Esophagus mucosa (tissue), 1 donor: ENCODE measurements at regions not wholly inside any gene's neighbourhood (a gene's known extent, or its start where the extent isn't known, plus 50 kb on each side); places are given as distances from the start of the nearest gene placed in this dataset.

Experiments used
- ATAC-seq: fragments of 200-7000 bp; cut with Tn5 transposase; one replicate; pipeline ENCODE4 v1.9.1; 2020
- donor health status: DM: yes; HTN: yes; CAD: no.

- ATAC-seq = no peak
Observed at GRCh38 chr12:25830456-25830855, 128.0 kb upstream of the RASSF8 start.

- no peak for ATAC-seq
Observed at GRCh38 chr12:25833657-25834056, 124.8 kb upstream of the RASSF8 start.

DNA sequence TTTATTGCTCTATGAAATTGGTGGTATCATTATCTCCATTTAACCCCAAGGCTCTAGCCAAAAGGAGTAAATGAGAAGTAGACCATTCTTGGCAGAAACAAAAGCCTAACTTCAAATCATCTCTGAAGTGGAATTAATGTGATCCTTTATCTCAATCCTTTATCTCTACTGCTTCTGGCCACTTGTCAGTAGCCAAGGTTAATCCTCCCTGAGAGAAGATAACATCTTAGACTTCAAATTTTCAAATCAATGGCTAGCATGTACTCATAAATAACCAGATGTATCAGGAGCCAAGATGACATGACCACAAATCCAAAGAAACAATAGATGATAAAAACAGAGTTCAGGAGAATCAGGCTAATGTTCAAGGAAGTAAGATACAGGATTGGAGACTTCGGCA lies 123.1 kb upstream of the RASSF8 start:
- no peak for ATAC-seq

DNA sequence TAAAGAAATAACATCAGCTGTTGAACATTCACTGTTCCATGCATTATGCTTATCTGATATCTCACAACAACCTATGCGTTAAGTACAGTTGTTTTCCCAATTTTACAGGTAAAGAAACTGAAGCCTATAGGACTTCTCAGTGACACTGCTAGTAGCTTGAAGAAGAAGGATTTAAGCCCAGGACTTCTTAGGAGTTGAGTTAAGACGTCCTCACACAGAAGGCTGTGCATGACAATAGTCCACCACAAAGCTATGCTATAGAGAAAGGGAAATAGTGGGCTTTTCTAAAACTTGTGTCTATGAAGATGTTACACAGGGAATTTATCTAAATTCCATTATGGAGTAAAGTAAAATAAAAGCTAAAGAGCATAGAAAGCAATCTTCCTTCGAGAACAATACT lies 120.5 kb upstream of the RASSF8 start:
- no peak for ATAC-seq

DNA sequence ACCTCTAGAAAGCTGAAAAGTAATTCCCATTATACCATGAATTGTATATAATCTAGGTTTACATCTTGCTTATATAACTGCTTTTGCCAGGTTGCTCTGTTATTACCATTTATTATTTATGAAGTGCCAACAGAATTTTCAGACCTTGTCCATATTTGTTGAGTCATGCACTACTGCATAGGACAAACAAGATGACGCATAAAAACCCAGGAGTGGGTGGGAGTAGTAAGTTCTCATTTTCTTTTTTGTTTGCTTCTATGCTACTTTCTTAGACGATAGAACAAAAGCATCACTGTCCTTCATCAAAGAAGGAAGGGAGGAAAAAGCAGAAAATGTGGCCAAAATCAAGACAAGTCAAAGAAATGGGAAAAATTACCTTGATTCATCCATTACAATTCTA lies 119.0 kb upstream of the RASSF8 start:
- ATAC-seq = no peak

- ATAC-seq = no peak
Observed at GRCh38 chr12:25840678-25841465, 117.6 kb upstream of the RASSF8 start.

- no peak for ATAC-seq
Observed at GRCh38 chr12:25842254-25842653, 116.2 kb upstream of the RASSF8 start.

GRCh38 chr12:25843976-25844375 lies 114.5 kb upstream of the RASSF8 start:
- ATAC-seq = no peak

DNA sequence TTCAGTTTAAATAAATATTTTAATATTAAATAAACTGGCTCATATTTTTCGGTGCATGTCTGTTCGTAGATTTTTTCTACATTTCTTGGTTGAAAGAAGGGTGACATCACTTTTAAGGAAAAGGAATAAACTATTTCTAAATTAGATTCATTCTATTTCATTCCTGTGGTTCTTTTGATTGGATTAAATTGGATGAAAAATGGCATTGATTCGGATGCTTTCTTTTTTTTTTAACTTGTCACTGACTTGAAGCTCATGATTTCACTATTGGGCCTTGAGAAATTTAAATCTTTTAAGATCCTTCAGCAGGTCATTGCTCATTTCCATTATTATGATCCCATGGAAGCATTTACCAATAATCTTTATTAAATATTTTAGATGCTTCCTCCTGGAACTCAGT lies 113.1 kb upstream of the RASSF8 start:
- ATAC-seq = no peak

DNA sequence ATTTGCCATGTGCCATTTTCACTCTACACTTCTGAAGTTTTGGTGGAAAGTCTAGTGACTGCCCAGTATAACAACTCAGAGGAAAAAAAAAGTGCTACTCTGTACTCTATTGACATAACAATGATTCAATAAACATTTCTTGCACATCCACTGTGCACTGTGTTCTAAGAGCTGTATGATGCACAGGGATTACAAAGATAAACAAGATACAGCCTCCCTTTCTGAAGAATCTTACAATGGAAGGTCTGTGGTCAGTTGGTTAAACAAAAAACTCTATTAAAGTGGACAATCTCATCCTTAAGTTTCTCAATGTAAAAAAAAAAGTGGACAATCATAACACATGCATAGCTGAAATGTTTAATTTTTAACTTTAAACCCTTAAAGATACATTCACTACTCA lies 105.7 kb upstream of the RASSF8 start:
- no peak for ATAC-seq

DNA sequence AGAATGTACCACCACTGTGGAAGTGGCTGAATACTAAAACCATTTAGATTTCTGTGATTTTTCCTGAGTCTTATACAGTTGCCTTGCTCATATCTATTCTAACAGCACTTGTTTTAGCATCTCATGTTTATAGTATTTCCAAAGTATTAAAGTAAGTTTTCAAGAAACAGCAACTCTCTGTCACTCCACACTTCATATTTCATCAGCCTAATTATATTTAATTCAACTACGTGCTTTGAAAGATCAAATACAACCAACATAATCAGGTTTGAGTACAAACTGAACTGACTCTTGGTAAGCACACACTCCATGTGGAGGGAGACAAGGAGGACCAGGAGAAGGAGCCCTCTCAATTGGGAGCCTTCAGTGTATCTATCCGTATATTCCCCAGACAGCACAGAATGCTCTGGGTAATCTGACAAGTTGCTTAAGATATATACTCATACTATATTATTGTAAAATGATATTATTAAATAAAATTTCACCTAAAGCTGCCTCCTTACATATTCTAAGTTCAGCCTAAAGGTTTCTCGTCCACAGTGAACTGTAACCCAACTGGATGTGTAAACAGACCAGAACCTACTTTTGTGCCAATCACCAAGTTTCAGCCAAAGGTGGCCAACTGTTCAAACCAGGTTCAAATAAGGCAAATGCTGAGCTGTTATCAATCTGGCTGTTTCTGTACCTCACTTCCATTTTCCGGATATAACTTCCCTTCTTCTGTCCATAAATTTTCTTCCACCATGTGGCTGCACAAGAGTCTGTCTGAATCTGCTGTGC lies 105.0 kb upstream of the RASSF8 start:
- ATAC-seq = no peak

DNA sequence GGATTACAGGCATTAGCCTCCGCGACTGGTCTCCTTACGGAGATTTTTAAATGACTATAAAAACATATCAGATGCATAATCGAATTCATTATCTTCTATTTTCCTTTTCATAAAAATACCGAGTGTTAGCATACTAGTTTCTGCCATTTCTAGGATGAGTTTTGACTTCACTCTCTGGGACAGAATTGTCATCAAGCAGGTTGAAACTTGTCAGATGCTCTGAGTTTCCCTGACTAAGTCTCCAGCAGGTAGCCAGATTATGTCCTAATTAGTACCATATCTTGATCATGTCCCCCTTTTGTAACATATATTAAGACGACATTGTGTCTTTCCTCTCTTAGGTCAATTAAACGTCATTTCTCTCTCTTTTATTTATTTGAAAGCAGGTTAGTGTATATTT lies 103.5 kb upstream of the RASSF8 start:
- ATAC-seq = no peak

GRCh38 chr12:25855716-25856115 lies 102.8 kb upstream of the RASSF8 start:
- ATAC-seq = no peak

GRCh38 chr12:25859976-25860375 lies 98.5 kb upstream of the RASSF8 start:
- ATAC-seq = no peak

GRCh38 chr12:25861226-25861625 lies 97.3 kb upstream of the RASSF8 start:
- no peak for ATAC-seq

DNA sequence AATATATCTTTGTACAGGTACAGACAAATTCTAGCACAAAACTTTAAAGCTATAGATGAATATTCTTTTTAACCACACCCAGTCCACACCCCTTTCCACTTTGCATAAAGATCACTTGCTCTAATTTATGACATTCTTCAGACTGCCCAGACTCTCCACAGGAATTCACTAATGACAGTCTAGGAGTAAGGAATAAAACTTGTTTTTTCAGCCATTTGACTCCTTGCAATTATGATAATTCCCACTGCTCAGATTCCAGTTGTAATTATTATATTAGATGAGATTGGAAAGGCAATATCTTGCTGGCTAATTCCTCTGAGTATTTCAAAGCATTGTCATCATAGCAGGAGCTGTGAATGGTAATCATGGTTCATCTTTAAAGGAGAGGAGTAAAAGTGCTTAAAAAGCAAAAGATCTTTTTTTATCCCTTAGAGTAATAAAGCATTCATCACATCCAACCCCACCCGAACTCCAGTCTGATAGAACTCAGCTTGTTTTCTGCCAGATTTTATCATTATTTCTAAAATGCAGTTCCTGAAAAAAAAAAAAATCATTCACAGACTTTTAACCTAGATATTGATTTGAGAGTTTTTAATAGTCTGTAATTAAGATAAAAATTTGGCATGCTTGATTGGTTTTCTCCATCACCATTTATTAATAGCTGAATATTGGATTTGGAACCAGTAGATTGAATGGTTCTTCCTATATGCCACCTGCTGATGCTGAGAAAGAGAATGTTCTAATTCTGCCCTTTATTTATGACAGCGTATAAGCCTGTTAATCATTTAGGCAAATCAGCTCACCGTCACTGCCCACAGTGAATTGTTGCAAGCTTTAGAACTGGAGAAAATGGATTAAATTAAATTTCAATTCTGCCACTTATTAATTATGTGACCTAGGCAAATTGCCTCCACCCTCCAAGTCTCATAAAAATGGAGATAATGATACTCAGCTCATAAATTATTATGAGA lies 93.9 kb upstream of the RASSF8 start:
- no peak for ATAC-seq

DNA sequence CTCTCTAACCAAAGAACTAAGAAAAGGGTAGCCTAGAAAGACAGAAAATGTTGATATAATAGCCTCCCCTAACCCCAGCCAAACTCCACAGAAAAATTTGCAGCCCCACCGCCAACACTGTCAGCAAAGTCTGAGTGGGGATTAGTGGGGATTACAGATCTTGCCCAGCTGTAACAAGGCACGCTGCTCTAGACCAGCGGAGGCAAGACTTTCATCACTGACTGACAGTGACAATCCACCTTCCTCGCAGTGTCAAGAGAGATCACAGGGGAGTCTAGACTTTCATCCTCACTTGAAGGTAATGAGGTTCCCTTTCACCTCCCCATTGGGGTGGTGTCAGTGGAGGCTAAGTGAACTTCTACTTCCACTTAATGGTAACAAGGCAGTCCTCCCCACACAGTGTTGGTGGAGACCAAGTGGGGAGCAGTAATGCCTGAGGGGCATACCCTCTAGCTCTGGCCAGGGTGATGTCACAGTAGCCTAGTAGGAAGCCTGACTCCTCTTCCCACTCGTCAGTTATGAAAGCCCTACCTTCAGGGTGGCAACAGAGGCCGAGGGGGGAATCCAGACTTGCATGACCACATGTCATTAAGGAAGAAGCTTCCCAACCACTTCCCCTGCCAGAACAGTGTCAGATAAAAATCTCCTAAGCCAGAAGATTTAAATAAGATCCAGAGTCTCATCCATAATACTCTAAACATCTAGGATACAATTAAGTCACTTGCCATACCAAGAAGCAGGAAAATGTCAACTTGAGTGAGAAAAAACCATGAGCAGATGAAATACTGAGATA lies 91.7 kb upstream of the RASSF8 start:
- no peak for ATAC-seq

- ATAC-seq = no peak
Observed at GRCh38 chr12:25868193-25868592, 90.3 kb upstream of the RASSF8 start.

DNA sequence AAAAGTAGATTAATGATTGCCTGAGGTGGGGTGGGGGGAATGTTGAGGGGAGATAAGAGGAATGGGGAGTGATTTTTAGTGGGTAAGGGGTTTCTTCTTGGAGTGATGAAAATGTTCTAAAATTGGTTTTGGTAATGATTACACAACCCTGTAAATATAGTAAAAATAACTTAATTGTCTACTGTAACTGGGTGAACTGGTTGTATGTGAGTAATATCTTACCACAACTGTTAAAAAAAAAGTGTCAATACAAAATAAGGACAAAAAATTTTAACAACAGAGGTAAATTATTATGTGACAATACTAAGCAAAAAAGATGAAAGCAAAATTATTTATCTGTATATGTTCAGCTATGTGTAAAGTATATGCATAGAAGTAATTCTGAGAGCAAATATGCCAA lies 86.3 kb upstream of the RASSF8 start:
- ATAC-seq = no peak

DNA sequence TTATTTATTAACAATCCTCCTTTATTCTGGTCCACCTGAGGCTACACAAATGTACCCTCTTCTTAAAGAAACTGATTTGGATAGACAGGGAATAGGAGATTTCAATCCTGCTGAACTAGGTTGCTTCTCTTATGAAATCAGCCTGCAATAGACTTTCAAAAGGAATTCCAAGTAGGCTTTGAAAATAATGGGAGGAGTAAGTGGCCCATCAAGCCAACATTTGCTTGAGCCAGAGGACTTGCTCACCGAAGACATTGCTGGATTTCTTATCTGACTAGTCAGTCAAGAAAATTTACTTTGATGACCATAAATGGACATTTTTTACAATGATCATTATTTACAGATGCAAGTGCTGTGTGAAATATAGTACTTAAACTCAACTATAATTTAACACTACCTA lies 82.8 kb upstream of the RASSF8 start:
- ATAC-seq = no peak

DNA sequence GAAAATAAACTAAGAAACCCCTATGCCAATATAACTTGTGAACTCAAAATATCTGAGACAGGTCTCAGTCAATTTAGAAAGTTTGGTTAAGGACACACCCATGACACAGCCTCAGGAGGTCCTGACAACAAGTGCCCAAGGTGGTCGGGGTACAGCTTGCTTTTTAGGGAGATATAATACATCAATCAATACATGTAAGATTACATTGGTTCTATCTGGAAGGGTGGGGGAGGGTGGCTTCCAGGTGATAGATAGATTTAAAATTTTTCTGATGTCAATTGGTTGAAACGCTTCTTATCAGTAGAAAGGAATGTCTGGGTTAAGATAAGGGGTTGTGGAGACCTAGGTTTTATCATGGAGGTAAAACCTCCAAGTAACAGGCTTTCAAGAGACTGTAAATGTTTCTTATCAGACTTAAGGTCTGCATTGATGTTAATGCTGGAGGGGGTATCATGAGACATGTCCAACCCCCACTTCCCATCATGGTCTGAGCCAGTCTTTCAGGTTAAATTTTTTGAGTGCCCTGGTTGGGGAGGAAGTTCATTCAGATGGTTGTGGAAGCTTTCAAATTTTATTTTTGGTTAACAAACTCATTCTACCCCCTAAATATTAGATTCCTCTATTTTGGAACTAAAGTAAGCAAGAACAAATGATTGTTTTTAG lies 82.0 kb upstream of the RASSF8 start:
- no peak for ATAC-seq

DNA sequence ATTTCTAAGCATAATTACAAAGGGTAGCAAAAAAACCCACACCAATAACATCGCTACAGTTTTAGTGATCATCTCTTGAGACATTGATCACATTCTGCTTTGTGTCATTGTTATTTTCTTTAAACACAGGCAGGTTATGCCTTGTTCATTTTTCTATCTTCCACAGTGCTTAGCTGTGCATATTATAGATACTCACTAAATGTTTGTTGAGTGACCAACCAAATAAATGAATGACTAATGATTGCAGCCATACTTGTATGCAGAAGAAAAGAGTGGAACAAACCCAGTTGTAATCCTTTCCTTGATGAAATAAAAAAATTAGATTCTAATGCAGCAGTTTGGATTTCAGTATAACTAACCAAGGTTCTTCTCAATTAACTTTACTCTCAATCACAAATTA lies 81.0 kb upstream of the RASSF8 start:
- no peak for ATAC-seq
